Loucy (cell line): ENCODE measurements at regions not wholly inside any gene's neighbourhood (a gene's known extent, or its start where the extent isn't known, plus 50 kb on each side); places are given as distances from the start of the nearest gene placed in this dataset.
A peak's percentile ranks its signal among the peaks of the same experiment; 100 is the strongest.

Source experiments
- H2AFZ ChIP-seq: fragments of 200-600 bp; sonication (generic); 2 replicates; pipeline ENCODE4 v1.6.0; 2016; ENCODE audit warnings: antibody characterized with exemption, mild to moderate bottlenecking, low read length, moderate library complexity
- H3F3A ChIP-seq: fragments of 200-600 bp; 2 replicates; pipeline ENCODE4 v1.6.0; 2016; ENCODE audit warnings: antibody characterized with exemption, low read depth, mild to moderate bottlenecking
- H3K27me3 ChIP-seq: fragments of 200-600 bp; sonication (generic); 2 replicates; pipeline ENCODE4 v1.6.1; 2014; ENCODE audit warnings: low read length, mild to moderate bottlenecking; ENCODE audit not compliant: insufficient read depth, poor library complexity, severe bottlenecking
- H3K36me3 ChIP-seq: fragments of 200-600 bp; sonication (generic); 2 replicates; pipeline ENCODE4 v1.6.1; 2016; ENCODE audit warnings: low read length; ENCODE audit not compliant: insufficient read depth
- H3K4me1 ChIP-seq: fragments of 200-600 bp; sonication (generic); 2 replicates; pipeline ENCODE4 v1.5.1; 2014; ENCODE audit warnings: low read length, mild to moderate bottlenecking; ENCODE audit not compliant: insufficient read depth, poor library complexity, severe bottlenecking
- H3K4me2 ChIP-seq: fragments of 200-600 bp; sonication (generic); 2 replicates; pipeline ENCODE4 v1.6.0; 2014; ENCODE audit warnings: antibody characterized with exemption, low read length, low read depth, mild to moderate bottlenecking; ENCODE audit not compliant: poor library complexity, severe bottlenecking
- H3K4me3 ChIP-seq: fragments of 200-600 bp; sonication (generic); 2 replicates; pipeline ENCODE4 v1.5.1; 2014; ENCODE audit warnings: low read length, mild to moderate bottlenecking, mixed read lengths; ENCODE audit not compliant: poor library complexity, severe bottlenecking
- H3K79me2 ChIP-seq: fragments of 200-600 bp; sonication (generic); 2 replicates; pipeline ENCODE4 v1.6.1; 2014; ENCODE audit warnings: low read length; ENCODE audit not compliant: insufficient read depth
- H3K9ac ChIP-seq: fragments of 200-600 bp; sonication (generic); 2 replicates; pipeline ENCODE4 v1.6.0; 2014; ENCODE audit warnings: mild to moderate bottlenecking, low read depth, low read length, moderate library complexity; ENCODE audit not compliant: poor library complexity, severe bottlenecking
- H3K9me2 ChIP-seq: fragments of 200-600 bp; sonication (generic); replicated peaks from 2 replicates; pipeline ENCODE4 v1.6.1; 2016; ENCODE audit warnings: low read depth, low read length, mixed read lengths
- H3K9me3 ChIP-seq: fragments of 200-600 bp; sonication (generic); 2 replicates; pipeline ENCODE4 v1.6.1; 2014; ENCODE audit warnings: mild to moderate bottlenecking, antibody characterized with exemption, low read length, low read depth; ENCODE audit not compliant: insufficient read depth
- H4K20me1 ChIP-seq: fragments of 200-600 bp; sonication (generic); 2 replicates; pipeline ENCODE4 v1.6.0; 2014; ENCODE audit warnings: antibody characterized with exemption, low read length, mild to moderate bottlenecking; ENCODE audit not compliant: insufficient read depth, poor library complexity, severe bottlenecking
- CTCF ChIP-seq: fragments of 200-600 bp; sonication (generic); conservative IDR thresholded peaks from 2 replicates; pipeline ENCODE4 v1.5.1; 2014; ENCODE audit warnings: mild to moderate bottlenecking, antibody characterized with exemption, low read length
- EZH2phosphoT487 ChIP-seq: fragments of 200-600 bp; IDR thresholded peaks from 2 replicates; pipeline ENCODE4 v1.6.1; 2018; ENCODE audit warnings: antibody characterized with exemption, mild to moderate bottlenecking, moderate library complexity, borderline replicate concordance

GRCh38 chr7:35519971-35520809 lies 174.7 kb downstream of the HERPUD2 start:
- Histone ChIP-seq H4K20me1 (no peaks in the 10 kb centered on the region), H3K9me2 (no peaks in the 10 kb centered on the region), H3K27me3 (no peaks in the 10 kb centered on the region), H3F3A (no peaks in the 10 kb centered on the region), H2AFZ (peak overlapping the region; percentile 39), H3K4me1 (no peaks in the 10 kb centered on the region), H3K79me2 (no peaks in the 10 kb centered on the region), H3K4me3 (peak overlapping the region; percentile 22), H3K4me2 (peak overlapping the region; percentile 38), H3K9me3 (no peaks in the 10 kb centered on the region), H3K36me3 (no peaks in the 10 kb centered on the region), H3K9ac (no peak overlapping the region)
- TF ChIP-seq CTCF (peak; percentile 98), EZH2phosphoT487 (no peak)

GRCh38 chr7:35518767-35519166 lies 176.2 kb downstream of the HERPUD2 start:
- Histone ChIP-seq H3K4me1 (no peaks in the 10 kb centered on the region), H3F3A (no peaks in the 10 kb centered on the region), H4K20me1 (no peaks in the 10 kb centered on the region), H3K4me2 (no peak overlapping the region), H3K9me3 (no peaks in the 10 kb centered on the region), H3K9me2 (no peaks in the 10 kb centered on the region), H3K9ac (no peak overlapping the region), H3K27me3 (no peaks in the 10 kb centered on the region), H3K79me2 (no peaks in the 10 kb centered on the region), H3K36me3 (no peaks in the 10 kb centered on the region), H3K4me3 (no peak overlapping the region), H2AFZ (no peak overlapping the region)
- TF ChIP-seq EZH2phosphoT487 (no peak), CTCF (no peak)

- no peaks in the 10 kb centered on the region for H4K20me1 ChIP-seq
- H3K36me3 ChIP-seq: no peaks in the 10 kb centered on the region
- H3K9ac ChIP-seq: no peak overlapping the region
- H3K4me1 ChIP-seq: no peaks in the 10 kb centered on the region
- H3K4me3 ChIP-seq: no peak overlapping the region
- H3K27me3 ChIP-seq: no peaks in the 10 kb centered on the region
- H3K79me2 ChIP-seq: no peaks in the 10 kb centered on the region
- H3F3A ChIP-seq: no peaks in the 10 kb centered on the region
- TF ChIP-seq CTCF (no peak), EZH2phosphoT487 (no peak)
- no peak overlapping the region for H2AFZ ChIP-seq
- H3K9me2 ChIP-seq: no peaks in the 10 kb centered on the region
- no peak overlapping the region for H3K4me2 ChIP-seq
- no peaks in the 10 kb centered on the region for H3K9me3 ChIP-seq
Measured at GRCh38 chr7:35516498-35516897, 178.4 kb downstream of the HERPUD2 start.
